HG03066 (cell line): ENCODE measurements at regions not wholly inside any gene's neighbourhood (a gene's known extent, or its start where the extent isn't known, plus 50 kb on each side); places are given as distances from the start of the nearest gene placed in this dataset.

ENCODE experiments used
- ATAC-seq: cut with Tn5 transposase; IDR thresholded peaks from one replicate; pipeline ENCODE4 v1.9.1; 2021; ENCODE audit warnings: low read depth; ENCODE audit not compliant: unreplicated experiment

GRCh38 chr14:89614009-89614691 lies 197.1 kb upstream of the FOXN3 start:
- no peak for ATAC-seq

GRCh38 chr14:89613260-89614008 lies 196.4 kb upstream of the FOXN3 start:
- ATAC-seq: no peak

- no peak for ATAC-seq
These were observed 192.6 kb upstream of the FOXN3 start for GRCh38 chr14:89609500-89610100.

GRCh38 chr14:89607453-89607852 lies 190.4 kb upstream of the FOXN3 start:
- no peak for ATAC-seq

DNA sequence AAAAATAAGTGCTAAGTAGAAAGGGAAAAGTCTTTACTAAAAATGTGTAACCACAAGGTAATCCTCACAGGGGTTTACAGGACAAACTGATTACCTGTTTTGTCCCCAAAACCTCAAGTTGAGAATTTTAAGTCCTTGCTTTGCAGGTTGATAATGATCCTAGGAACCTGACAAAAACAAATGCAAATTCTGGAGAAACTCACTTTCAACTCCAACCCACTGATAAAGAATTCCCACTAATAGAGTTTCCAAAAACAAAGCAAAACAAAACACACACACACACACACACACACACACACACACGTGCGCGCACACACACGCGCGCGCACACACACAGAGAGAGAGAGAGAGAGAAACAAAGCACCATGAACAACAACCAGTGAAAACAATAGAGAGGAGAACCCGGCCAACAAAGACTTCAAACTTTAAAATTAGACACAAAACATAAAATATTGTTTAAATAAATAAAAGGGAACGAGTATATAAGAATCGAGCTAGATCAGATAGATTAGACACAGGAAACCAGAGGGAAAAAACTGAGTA lies 187.0 kb upstream of the FOXN3 start:
- no peak for ATAC-seq

- ATAC-seq: no peak
These were observed 184.2 kb upstream of the FOXN3 start for GRCh38 chr14:89600950-89601826.

GRCh38 chr14:89600029-89600428 lies 183.0 kb upstream of the FOXN3 start:
- no peak for ATAC-seq

DNA sequence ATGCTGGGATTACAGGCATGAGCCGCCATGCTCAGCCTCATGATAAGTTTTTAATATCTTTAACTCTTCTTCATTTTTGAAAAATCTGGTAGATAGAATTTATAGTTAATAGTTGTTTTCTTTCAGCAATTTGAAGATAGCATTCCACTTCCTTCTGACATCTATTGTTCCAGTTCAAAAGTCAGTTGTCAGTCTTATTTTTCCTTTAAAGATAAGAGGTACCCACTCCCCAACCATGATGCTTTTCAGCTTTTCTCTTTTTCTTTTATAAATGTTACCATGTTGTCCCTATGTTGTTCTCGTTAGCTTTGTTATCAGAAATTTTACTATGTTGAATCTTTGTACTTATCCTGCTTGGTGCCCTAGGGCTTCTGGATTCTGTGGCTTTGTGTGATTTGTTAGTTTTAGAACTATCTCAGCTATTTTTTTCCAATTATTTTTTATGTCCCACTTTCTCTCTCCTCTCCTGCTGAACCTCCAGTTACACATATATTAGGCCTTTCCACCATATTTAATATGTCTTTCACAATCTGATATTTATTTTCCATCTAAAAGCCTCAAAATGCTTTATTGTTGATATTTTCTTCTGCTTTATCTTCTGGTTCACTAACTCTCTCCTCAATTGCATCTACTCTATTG lies 181.6 kb upstream of the FOXN3 start:
- no peak for ATAC-seq

- no peak for ATAC-seq
These were observed 175.9 kb upstream of the FOXN3 start for GRCh38 chr14:89592961-89593360.

GRCh38 chr14:89589400-89590118 lies 172.5 kb upstream of the FOXN3 start:
- peak; percentile 73 for ATAC-seq

GRCh38 chr14:89588840-89589296 lies 171.8 kb upstream of the FOXN3 start:
- ATAC-seq: no peak

GRCh38 chr14:89588016-89588415 lies 171.0 kb upstream of the FOXN3 start:
- ATAC-seq: no peak

- no peak for ATAC-seq
These were observed 170.0 kb upstream of the FOXN3 start for GRCh38 chr14:89587136-89587420.

GRCh38 chr14:89586258-89587135 lies 169.5 kb upstream of the FOXN3 start:
- no peak for ATAC-seq

GRCh38 chr14:89578156-89578555 lies 161.1 kb upstream of the FOXN3 start:
- no peak for ATAC-seq

- ATAC-seq: no peak
These were observed 159.9 kb upstream of the FOXN3 start for GRCh38 chr14:89576960-89577359.

GRCh38 chr14:89576145-89576927 lies 159.3 kb upstream of the FOXN3 start:
- no peak for ATAC-seq
